ENCODE measurements at regions not wholly inside any gene's neighbourhood (a gene's known extent, or its start where the extent isn't known, plus 50 kb on each side); places are given as distances from the start of the nearest gene placed in this dataset.

DNA sequence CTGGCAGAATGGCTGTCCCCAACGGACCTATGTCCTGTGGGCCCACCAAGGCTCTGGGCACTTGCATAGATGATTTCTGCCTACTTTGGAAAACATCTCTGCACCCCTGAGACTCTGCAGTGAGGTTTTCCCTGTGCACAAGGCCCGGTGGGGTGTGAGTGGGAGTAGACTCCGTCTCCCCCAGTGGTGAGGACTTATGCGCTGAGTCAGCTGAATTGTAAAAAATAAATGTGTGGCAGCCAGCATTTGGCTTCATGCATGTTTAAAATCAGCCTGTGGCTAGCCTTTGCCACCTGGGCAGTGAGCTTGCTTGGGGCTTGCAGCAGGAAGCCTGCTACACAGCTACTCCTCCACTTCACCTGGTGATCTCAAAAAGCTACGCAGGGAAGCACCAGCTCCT lies 139.3 kb upstream of the WDR11 start:
- H3K4me3 ChIP-seq (ENCODE audit: low read depth, low read length), result no peak overlapping the region
- TF ChIP-seq, protein P1, sequence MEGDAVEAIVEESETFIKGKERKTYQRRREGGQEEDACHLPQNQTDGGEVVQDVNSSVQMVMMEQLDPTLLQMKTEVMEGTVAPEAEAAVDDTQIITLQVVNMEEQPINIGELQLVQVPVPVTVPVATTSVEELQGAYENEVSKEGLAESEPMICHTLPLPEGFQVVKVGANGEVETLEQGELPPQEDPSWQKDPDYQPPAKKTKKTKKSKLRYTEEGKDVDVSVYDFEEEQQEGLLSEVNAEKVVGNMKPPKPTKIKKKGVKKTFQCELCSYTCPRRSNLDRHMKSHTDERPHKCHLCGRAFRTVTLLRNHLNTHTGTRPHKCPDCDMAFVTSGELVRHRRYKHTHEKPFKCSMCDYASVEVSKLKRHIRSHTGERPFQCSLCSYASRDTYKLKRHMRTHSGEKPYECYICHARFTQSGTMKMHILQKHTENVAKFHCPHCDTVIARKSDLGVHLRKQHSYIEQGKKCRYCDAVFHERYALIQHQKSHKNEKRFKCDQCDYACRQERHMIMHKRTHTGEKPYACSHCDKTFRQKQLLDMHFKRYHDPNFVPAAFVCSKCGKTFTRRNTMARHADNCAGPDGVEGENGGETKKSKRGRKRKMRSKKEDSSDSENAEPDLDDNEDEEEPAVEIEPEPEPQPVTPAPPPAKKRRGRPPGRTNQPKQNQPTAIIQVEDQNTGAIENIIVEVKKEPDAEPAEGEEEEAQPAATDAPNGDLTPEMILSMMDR (IDR thresholded peaks at IDR 0.05; ENCODE audit: insufficient read depth, low read length, missing control alignments), result no peak
- ChIA-PET CTCF (no interaction called here), POLR2A (no interaction called here)
- DNase-seq (ENCODE audit: low read depth, low spot score), result no peak

DNA sequence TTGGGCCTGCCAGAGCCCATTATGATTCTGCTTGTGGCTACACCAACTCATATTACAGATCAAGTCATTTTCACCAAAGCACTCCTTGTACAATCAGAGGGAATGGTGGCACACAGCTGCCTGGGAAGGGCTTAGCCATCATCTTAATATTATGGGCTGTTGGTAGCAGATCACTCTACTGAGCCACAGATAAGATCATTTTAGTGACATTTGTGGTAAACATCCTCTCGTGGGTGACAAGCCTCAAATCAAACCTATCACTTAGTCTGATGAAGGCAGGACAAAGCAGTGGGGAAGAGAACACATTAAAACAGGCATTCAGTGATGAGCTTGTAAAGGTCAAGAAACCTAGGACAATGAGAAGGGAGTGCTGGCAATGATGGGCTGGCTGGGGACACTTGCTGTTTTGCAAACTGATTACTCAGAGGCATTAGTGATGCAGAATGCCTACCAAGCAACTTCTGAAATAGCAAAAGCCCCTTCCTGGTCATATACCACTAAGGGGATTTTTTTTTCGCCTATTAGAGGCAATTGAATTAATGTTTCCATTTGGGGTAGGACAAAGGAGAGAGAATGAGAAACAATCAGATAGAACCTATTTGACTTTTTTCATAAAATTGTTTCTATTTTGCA lies 137.5 kb upstream of the WDR11 start:
- TF ChIP-seq, protein P1 (IDR thresholded peaks at IDR 0.05; ENCODE audit: insufficient read depth, low read length, missing control alignments), result no peak
- DNase-seq (ENCODE audit: low read depth, low spot score), result no peak
- CTCF ChIA-PET, result no interaction called here
- H3K4me3 ChIP-seq (ENCODE audit: low read depth, low read length), result no peak overlapping the region
- POLR2A ChIA-PET, result no interaction called here

DNA sequence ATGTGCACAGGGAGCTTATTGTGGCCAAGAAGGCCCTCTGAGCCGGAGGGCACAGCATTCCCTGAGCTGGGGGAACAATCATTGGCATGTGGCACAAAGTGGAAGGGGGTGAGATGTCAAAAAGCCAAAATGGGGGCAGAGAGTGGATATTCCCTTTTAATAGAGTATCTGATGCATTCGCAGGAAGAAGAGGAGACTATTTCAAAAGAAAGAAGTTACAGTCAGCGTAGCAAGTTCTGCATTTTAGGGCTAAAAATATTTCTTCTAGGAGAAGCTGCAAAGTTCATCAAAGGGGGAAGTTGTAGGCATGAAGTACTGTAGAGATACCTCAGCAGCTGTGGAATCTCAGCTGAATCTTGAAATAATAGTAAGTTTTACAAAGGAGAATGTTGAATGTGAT lies 136.0 kb upstream of the WDR11 start:
- TF ChIP-seq, protein P1 (IDR thresholded peaks at IDR 0.05; ENCODE audit: insufficient read depth, low read length, missing control alignments), result no peak
- ChIA-PET POLR2A (no interaction called here), CTCF (no interaction called here)
- H3K4me3 ChIP-seq (ENCODE audit: low read depth, low read length), result no peak overlapping the region
- DNase-seq (ENCODE audit: low read depth, low spot score), result no peak

GRCh38 chr10:120719333-120719732 lies 131.8 kb upstream of the WDR11 start:
- no peak for DNase-seq (ENCODE audit: low read depth, low spot score)
- POLR2A ChIA-PET, result no interaction called here
- H3K4me3 ChIP-seq (ENCODE audit: low read depth, low read length), result no peak overlapping the region
- TF ChIP-seq, protein P1 (IDR thresholded peaks at IDR 0.05; ENCODE audit: insufficient read depth, low read length, missing control alignments), result no peak
- CTCF ChIA-PET, result no interaction called here

GRCh38 chr10:120727001-120727400 lies 124.2 kb upstream of the WDR11 start:
- POLR2A ChIA-PET, result no interaction called here
- TF ChIP-seq, protein P1 (IDR thresholded peaks at IDR 0.05; ENCODE audit: insufficient read depth, low read length, missing control alignments), result no peak
- H3K4me3 ChIP-seq (ENCODE audit: low read depth, low read length), result no peak overlapping the region
- CTCF ChIA-PET, result interaction anchor here (1.3 to 1.5 kb wide), 2 partner anchors 8 to 9 kb away, joined by 5 read pairs; no protein-coding TSS in a partner anchor
- no peak for DNase-seq (ENCODE audit: low read depth, low spot score)

DNA sequence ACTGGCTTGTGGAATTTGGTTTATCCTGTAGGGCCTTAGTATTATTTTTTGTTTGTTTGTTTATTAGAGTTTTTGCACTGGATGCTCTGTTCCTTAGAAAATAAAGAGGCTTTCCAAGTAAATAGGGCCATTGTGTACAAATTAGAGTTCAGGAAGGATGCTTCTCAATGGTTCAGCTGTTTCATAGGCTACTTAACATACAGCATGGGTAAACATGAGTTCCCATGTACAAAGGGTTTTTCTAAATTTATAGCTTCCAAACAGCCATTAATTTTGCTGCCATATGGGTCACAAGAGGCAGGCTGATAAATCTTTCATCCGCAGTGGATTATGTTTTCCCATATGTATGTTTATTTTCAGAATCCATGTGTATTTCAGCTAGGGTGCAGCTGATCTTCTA lies 121.6 kb upstream of the WDR11 start:
- no peak for DNase-seq (ENCODE audit: low read depth, low spot score)
- no peak overlapping the region for H3K4me3 ChIP-seq (ENCODE audit: low read depth, low read length)
- CTCF ChIA-PET, result no interaction called here
- POLR2A ChIA-PET, result no interaction called here
- TF ChIP-seq, protein P1 (IDR thresholded peaks at IDR 0.05; ENCODE audit: insufficient read depth, low read length, missing control alignments), result no peak
